ENCODE measurements at regions not wholly inside any gene's neighbourhood (a gene's known extent, or its start where the extent isn't known, plus 50 kb on each side); places are given as distances from the start of the nearest gene placed in this dataset.

GRCh38 chr15:31551323-31551722 lies 224.7 kb downstream of the KLF13 start:
- H3K27me3 ChIP-seq (ENCODE audit: control insufficient read depth in 3 of 3, insufficient read depth in 3 of 3, low read length in 3 of 3): no peaks in the 10 kb centered on the region
- FAIRE-seq (no peak), DNase-seq (no peak)
- no peak overlapping the region for H3K4me3 ChIP-seq (ENCODE audit: low read depth in 1 of 3, low read length in 3 of 3)
- no peaks in the 10 kb centered on the region for H3K9me3 ChIP-seq (ENCODE audit: control insufficient read depth in 2 of 2, insufficient read depth in 1 of 2, low read depth in 1 of 2, low read length in 1 of 2)
- H3K36me3 ChIP-seq (ENCODE audit: control insufficient read depth in 3 of 3, insufficient read depth in 2 of 3, low read depth in 1 of 3, low read length in 3 of 3): no peaks in the 10 kb centered on the region
- H3K27ac ChIP-seq (ENCODE audit: low read depth in 1 of 3, low read length in 2 of 3): no peak overlapping the region
- 38 to 63% (median 47%) methylated on average over 5 of the region's 5 CpGs for WGBS, 3 donors
- H3K4me1 ChIP-seq (ENCODE audit: control insufficient read depth in 3 of 3, insufficient read depth in 2 of 3, low read depth in 1 of 3, low read length in 2 of 3): no peaks in the 10 kb centered on the region

GRCh38 chr15:31552482-31553099 lies 226.0 kb downstream of the KLF13 start:
- DNase-seq: no peak
- peaks cover 0 to 2% (median 0%) of the 10 kb centered on the region in 3 donors for H3K27me3 ChIP-seq (ENCODE audit: control insufficient read depth in 3 of 3, insufficient read depth in 3 of 3, low read length in 3 of 3)
- 74 to 84% (median 77%) methylated on average over 13 of the region's 13 CpGs for WGBS, 3 donors
- no peaks in the 10 kb centered on the region for H3K4me1 ChIP-seq (ENCODE audit: control insufficient read depth in 3 of 3, insufficient read depth in 2 of 3, low read depth in 1 of 3, low read length in 2 of 3)
- FAIRE-seq: no peak
- H3K9me3 ChIP-seq (ENCODE audit: control insufficient read depth in 2 of 2, insufficient read depth in 1 of 2, low read depth in 1 of 2, low read length in 1 of 2): no peaks in the 10 kb centered on the region
- H3K36me3 ChIP-seq (ENCODE audit: control insufficient read depth in 3 of 3, insufficient read depth in 2 of 3, low read depth in 1 of 3, low read length in 3 of 3): no peaks in the 10 kb centered on the region
- no peak overlapping the region for H3K27ac ChIP-seq (ENCODE audit: low read depth in 1 of 3, low read length in 2 of 3)
- no peak overlapping the region for H3K4me3 ChIP-seq (ENCODE audit: low read depth in 1 of 3, low read length in 3 of 3)

GRCh38 chr15:31554261-31554660 lies 227.6 kb downstream of the KLF13 start:
- no peaks in the 10 kb centered on the region for H3K4me1 ChIP-seq (ENCODE audit: control insufficient read depth in 3 of 3, insufficient read depth in 2 of 3, low read depth in 1 of 3, low read length in 2 of 3)
- WGBS, 3 donors: 58 to 87% (median 71%) methylated on average over 8 of the region's 8 CpGs
- H3K27me3 ChIP-seq (ENCODE audit: control insufficient read depth in 3 of 3, insufficient read depth in 3 of 3, low read length in 3 of 3): peaks cover 0 to 2% (median 0%) of the 10 kb centered on the region in 3 donors
- DNase-seq (no peak), FAIRE-seq (no peak)
- no peaks in the 10 kb centered on the region for H3K9me3 ChIP-seq (ENCODE audit: control insufficient read depth in 2 of 2, insufficient read depth in 1 of 2, low read depth in 1 of 2, low read length in 1 of 2)
- H3K36me3 ChIP-seq (ENCODE audit: control insufficient read depth in 3 of 3, insufficient read depth in 2 of 3, low read depth in 1 of 3, low read length in 3 of 3): no peaks in the 10 kb centered on the region
- H3K4me3 ChIP-seq (ENCODE audit: low read depth in 1 of 3, low read length in 3 of 3): no peak overlapping the region
- H3K27ac ChIP-seq (ENCODE audit: low read depth in 1 of 3, low read length in 2 of 3): peak overlapping the region in 1 of 3 donors; percentile 57

GRCh38 chr15:31555022-31555421 lies 228.4 kb downstream of the KLF13 start:
- Histone ChIP-seq H3K9me3 (ENCODE audit: control insufficient read depth in 2 of 2, insufficient read depth in 1 of 2, low read depth in 1 of 2, low read length in 1 of 2) (no peaks in the 10 kb centered on the region), H3K27me3 (ENCODE audit: control insufficient read depth in 3 of 3, insufficient read depth in 3 of 3, low read length in 3 of 3) (peaks cover 0 to 2% (median 0%) of the 10 kb centered on the region in 3 donors), H3K4me1 (ENCODE audit: control insufficient read depth in 3 of 3, insufficient read depth in 2 of 3, low read depth in 1 of 3, low read length in 2 of 3) (no peaks in the 10 kb centered on the region), H3K36me3 (ENCODE audit: control insufficient read depth in 3 of 3, insufficient read depth in 2 of 3, low read depth in 1 of 3, low read length in 3 of 3) (no peaks in the 10 kb centered on the region), H3K27ac (ENCODE audit: low read depth in 1 of 3, low read length in 2 of 3) (peak overlapping the region in 1 of 3 donors; percentile 57), H3K4me3 (ENCODE audit: low read depth in 1 of 3, low read length in 3 of 3) (no peak overlapping the region)
- DNase-seq: no peak
- 92 to 96% (median 95%) methylated on average over 3 of the region's 3 CpGs for WGBS, 3 donors
- no peak for FAIRE-seq

- Histone ChIP-seq H3K4me1 (ENCODE audit: control insufficient read depth in 3 of 3, insufficient read depth in 2 of 3, low read depth in 1 of 3, low read length in 2 of 3) (no peaks in the 10 kb centered on the region), H3K27me3 (ENCODE audit: control insufficient read depth in 3 of 3, insufficient read depth in 3 of 3, low read length in 3 of 3) (peaks cover 0 to 2% (median 0%) of the 10 kb centered on the region in 3 donors), H3K27ac (ENCODE audit: low read depth in 1 of 3, low read length in 2 of 3) (no peak overlapping the region), H3K4me3 (ENCODE audit: low read depth in 1 of 3, low read length in 3 of 3) (no peak overlapping the region), H3K9me3 (ENCODE audit: control insufficient read depth in 2 of 2, insufficient read depth in 1 of 2, low read depth in 1 of 2, low read length in 1 of 2) (no peaks in the 10 kb centered on the region), H3K36me3 (ENCODE audit: control insufficient read depth in 3 of 3, insufficient read depth in 2 of 3, low read depth in 1 of 3, low read length in 3 of 3) (no peaks in the 10 kb centered on the region)
- DNase-seq: no peak
- no peak for FAIRE-seq
- 86 to 87% (median 86%) methylated on average over 9 of the region's 9 CpGs for WGBS, 3 donors
These were observed 230.0 kb downstream of the KLF13 start for GRCh38 chr15:31556494-31557150.

GRCh38 chr15:31557899-31558298 lies 231.3 kb downstream of the KLF13 start:
- peaks cover 0 to 2% (median 0%) of the 10 kb centered on the region in 3 donors for H3K27me3 ChIP-seq (ENCODE audit: control insufficient read depth in 3 of 3, insufficient read depth in 3 of 3, low read length in 3 of 3)
- FAIRE-seq (no peak), DNase-seq (no peak)
- no peak overlapping the region for H3K27ac ChIP-seq (ENCODE audit: low read depth in 1 of 3, low read length in 2 of 3)
- H3K9me3 ChIP-seq (ENCODE audit: control insufficient read depth in 2 of 2, insufficient read depth in 1 of 2, low read depth in 1 of 2, low read length in 1 of 2): no peaks in the 10 kb centered on the region
- no peaks in the 10 kb centered on the region for H3K4me1 ChIP-seq (ENCODE audit: control insufficient read depth in 3 of 3, insufficient read depth in 2 of 3, low read depth in 1 of 3, low read length in 2 of 3)
- WGBS, 3 donors: 66 to 84% (median 67%) methylated on average over 7 of the region's 7 CpGs
- no peaks in the 10 kb centered on the region for H3K36me3 ChIP-seq (ENCODE audit: control insufficient read depth in 3 of 3, insufficient read depth in 2 of 3, low read depth in 1 of 3, low read length in 3 of 3)
- no peak overlapping the region for H3K4me3 ChIP-seq (ENCODE audit: low read depth in 1 of 3, low read length in 3 of 3)

GRCh38 chr15:31558840-31559239 lies 232.2 kb downstream of the KLF13 start:
- Histone ChIP-seq H3K27ac (ENCODE audit: low read depth in 1 of 3, low read length in 2 of 3) (no peak overlapping the region), H3K4me1 (ENCODE audit: control insufficient read depth in 3 of 3, insufficient read depth in 2 of 3, low read depth in 1 of 3, low read length in 2 of 3) (no peaks in the 10 kb centered on the region), H3K36me3 (ENCODE audit: control insufficient read depth in 3 of 3, insufficient read depth in 2 of 3, low read depth in 1 of 3, low read length in 3 of 3) (no peaks in the 10 kb centered on the region), H3K27me3 (ENCODE audit: control insufficient read depth in 3 of 3, insufficient read depth in 3 of 3, low read length in 3 of 3) (peaks cover 0 to 2% (median 0%) of the 10 kb centered on the region in 3 donors), H3K4me3 (ENCODE audit: low read depth in 1 of 3, low read length in 3 of 3) (no peak overlapping the region), H3K9me3 (ENCODE audit: control insufficient read depth in 2 of 2, insufficient read depth in 1 of 2, low read depth in 1 of 2, low read length in 1 of 2) (no peaks in the 10 kb centered on the region)
- FAIRE-seq (no peak), DNase-seq (no peak)
- WGBS, 3 donors: 88 to 92% (median 91%) methylated on average over 12 of the region's 12 CpGs

GRCh38 chr15:31559786-31560185 lies 233.2 kb downstream of the KLF13 start:
- H3K4me1 ChIP-seq (ENCODE audit: control insufficient read depth in 3 of 3, insufficient read depth in 2 of 3, low read depth in 1 of 3, low read length in 2 of 3): no peaks in the 10 kb centered on the region
- no peak overlapping the region for H3K4me3 ChIP-seq (ENCODE audit: low read depth in 1 of 3, low read length in 3 of 3)
- H3K27ac ChIP-seq (ENCODE audit: low read depth in 1 of 3, low read length in 2 of 3): no peak overlapping the region
- no peaks in the 10 kb centered on the region for H3K9me3 ChIP-seq (ENCODE audit: control insufficient read depth in 2 of 2, insufficient read depth in 1 of 2, low read depth in 1 of 2, low read length in 1 of 2)
- WGBS, 3 donors: 84 to 92% (median 89%) methylated on average over 3 of the region's 3 CpGs
- peaks cover 0 to 2% (median 0%) of the 10 kb centered on the region in 3 donors for H3K27me3 ChIP-seq (ENCODE audit: control insufficient read depth in 3 of 3, insufficient read depth in 3 of 3, low read length in 3 of 3)
- DNase-seq: no peak
- no peak for FAIRE-seq
- H3K36me3 ChIP-seq (ENCODE audit: control insufficient read depth in 3 of 3, insufficient read depth in 2 of 3, low read depth in 1 of 3, low read length in 3 of 3): no peaks in the 10 kb centered on the region

Data from small intestine (tissue), 7 donors.